GM21526 (cell line): ENCODE measurements at regions not wholly inside any gene's neighbourhood (a gene's known extent, or its start where the extent isn't known, plus 50 kb on each side); places are given as distances from the start of the nearest gene placed in this dataset.

Source experiments
- ATAC-seq: cut with Tn5 transposase; IDR thresholded peaks from one replicate; pipeline ENCODE4 v1.9.1; 2021; ENCODE audit warnings: moderate library complexity; ENCODE audit not compliant: unreplicated experiment, low FRiP score

DNA sequence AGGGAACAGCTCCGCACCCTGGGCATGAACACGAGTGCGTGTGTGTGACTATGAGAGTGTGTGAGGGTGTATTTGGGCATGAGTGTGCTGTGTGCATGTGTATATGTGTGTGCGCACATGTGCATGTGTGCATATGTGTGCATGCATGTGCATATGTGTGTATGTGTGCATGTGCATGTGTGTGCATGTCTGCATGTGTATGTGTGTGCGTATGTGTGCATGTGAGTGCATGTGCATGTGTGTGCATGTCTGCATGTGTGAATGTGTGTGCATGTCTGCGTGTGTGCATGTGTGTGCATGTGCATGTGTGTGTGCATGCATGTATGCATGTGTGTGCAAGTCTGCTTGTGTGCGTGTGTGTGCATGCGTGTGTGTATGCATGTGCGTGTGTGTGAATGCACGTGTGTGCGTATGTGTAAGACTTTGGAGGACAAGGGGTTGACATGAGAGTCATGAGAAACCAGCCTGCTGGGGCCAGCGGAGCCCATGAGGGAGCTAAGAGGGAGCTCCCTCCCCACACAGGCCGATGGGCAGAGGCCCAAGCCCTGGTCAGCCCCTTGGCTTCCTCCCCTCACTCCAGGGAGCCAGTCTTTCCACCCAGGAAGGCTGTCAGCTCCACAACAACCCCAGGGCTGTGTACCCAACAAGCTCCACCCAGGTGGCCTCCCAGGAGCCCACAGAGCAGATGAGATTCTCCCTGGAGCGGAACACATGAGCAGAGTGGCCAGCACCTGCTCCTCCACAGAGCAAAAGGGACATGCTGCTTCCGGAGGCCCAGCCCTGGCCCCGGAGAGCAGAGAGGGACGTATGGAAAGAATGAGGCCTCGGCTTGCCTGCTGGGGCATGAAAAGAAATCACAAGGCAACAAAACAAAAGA is 142.5 kb upstream of the PPP2R2D start:
- no peak for ATAC-seq

DNA sequence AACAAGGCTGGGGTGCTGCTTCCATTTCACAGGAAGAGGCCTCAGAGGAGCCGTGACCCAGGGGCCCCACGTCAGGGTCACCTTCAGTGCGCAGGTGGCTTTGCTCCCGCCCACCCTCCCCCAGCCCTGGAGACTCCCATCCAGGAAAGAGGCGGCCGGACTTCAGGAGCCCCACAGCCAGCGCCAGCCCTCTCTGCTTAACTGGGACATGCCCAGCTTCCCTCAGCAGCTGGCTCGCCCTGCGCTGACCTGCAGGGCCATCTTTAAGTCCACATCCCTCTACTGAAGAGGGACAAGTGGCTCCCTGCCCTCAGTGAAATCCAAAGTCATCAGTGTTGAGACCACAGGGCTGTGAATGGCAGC is 141.9 kb upstream of the PPP2R2D start:
- no peak for ATAC-seq

DNA sequence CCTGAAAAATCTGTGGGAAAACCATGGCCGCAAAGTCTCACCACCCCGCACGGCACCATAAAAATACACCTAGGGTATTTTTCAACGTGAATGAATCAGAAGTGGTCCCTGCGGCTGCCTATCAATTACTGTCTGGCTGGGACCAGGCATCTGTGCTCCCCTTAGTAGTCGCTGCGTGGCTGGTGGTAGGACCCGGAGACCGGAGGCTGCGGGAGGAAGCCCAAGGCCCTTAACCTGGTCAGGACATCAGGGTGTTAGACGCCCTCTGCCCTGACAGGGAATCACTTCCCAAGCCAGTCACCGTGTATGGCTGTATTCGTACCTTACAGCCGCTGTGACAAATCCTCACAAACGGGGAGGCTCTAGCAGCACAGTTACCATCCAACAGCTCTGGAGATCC is 141.5 kb upstream of the PPP2R2D start:
- no peak for ATAC-seq

DNA sequence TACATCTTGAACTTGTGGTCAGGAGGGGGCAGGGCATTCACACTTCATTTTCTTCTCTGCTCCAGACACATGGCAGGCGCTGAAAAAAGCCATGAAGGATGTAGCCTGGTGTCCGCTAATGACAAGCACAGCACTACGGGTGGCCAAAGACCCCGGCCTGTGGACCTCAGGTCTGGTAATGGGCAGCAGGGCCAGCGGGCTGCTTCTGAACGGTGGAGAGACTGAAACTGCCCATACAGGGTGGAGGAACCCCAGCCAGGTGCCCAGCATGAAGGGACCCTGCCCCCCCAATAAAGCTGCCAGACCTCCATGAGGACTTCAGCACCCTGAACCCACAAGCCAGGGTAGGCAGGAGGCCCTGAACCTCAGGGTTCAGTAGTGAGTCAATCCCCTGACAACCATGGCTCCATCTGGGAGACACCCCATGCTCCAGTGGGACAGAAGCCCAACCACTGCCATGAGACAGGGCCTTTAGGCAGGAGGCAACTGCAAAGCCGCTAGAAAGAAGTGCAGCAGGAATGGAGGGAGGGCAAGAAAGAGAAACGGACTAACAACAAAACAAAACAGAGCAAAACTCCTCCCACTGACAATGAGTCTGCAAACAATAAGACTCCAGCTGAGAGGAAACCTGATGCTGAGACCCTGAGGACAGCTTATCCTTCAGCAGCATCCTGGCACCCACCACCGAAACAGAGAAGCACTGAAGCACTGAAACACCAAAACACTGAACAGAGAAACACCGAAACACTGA is 140.2 kb upstream of the PPP2R2D start:
- ATAC-seq = no peak

DNA sequence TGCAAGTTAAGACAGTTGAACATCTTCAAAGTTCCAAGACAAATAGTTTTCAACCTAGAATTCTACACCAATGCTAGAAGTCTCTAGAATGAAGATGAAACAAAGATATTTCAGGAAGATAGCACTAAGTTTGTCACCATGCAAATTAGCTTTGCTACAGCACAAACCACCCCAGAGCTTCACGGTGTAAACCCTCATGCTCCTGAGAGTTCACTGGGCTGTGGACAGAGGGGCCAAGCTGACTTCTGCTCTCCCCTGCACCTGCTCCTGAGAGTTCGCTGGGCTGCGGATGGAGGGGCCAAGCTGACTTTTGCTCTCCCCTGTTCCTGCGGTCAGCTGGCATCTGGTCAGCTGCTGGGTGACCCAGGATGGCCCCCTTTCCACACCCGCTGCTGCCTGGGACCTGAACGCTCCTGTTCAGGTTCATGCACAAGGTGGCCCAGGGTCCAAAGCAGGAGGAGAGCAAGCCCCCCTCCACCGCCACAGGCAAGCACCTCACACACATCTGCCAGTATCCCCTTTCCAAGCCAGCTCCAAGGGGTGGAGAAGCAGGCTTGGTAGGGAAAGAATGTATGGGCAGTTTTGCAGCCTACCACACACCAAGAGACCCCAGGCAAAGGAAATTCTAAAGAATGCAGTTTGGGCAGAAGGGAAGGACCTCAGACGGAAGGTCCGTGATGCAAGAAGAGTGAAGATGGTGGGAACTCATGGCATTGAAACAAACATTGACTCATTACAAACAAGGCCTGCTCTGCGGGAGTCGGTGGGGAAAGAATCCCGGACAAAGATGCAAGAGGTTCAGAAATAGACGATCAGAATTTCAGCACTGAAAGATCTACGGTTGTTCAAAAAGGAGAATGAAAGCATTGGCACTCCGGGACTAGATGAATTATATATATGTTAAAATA is 137.8 kb upstream of the PPP2R2D start:
- ATAC-seq = no peak

DNA sequence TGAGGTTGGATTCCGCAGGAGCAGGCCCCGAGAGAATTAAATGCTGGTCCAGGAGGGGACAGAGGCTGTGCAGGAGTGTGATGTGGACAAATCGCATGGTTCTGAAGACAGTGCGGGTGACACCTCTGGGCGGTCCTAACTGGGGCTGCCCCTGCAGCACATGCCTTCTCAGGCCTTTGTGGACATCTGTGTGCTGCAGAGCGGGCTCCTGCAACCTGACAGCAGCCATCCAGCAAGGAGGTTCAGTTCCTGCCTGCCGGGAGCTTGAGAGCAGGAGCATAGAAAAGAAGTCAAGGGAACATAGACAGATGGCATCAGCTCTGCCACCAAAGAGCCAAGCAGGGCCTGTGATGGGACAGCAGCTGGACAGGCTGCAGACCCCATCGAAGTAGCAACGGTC is 135.9 kb upstream of the PPP2R2D start:
- ATAC-seq = no peak

DNA sequence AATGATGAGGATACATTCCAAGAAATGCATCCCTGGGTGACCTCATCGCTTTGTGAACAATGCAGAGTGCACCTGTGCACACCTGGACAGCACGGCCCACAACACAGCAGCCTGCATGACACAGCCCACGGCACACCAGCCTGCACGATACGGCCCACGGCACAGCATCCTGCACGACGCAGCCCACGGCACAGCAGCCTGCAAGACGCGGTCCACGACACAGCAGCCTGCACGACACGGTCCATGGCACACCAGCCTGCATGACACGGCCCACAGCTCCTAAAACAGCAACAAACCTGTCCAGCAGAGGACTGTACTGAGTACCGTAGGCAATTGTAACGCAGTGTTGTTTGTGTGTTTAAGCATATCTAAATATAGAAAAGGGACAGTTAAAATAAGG is 134.7 kb upstream of the PPP2R2D start:
- no peak for ATAC-seq

DNA sequence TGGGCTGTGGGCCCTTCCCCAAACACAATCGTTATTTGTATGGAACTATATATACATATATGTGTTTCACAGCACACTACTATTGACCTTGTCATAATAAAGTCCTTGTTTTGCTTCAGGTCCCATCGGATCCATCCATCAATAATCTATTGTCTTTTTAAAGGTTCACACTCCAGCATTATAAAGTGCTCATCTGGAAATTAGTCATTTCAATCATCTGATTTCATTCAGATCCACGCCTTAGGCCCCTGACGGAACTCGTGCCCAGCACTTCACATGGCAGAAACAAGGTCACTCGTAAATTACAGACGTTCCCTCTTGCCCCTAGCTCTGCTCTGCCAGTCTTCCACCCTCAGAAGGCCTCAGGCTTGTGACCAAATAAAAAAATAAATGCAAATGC is 133.1 kb upstream of the PPP2R2D start:
- no peak for ATAC-seq

DNA sequence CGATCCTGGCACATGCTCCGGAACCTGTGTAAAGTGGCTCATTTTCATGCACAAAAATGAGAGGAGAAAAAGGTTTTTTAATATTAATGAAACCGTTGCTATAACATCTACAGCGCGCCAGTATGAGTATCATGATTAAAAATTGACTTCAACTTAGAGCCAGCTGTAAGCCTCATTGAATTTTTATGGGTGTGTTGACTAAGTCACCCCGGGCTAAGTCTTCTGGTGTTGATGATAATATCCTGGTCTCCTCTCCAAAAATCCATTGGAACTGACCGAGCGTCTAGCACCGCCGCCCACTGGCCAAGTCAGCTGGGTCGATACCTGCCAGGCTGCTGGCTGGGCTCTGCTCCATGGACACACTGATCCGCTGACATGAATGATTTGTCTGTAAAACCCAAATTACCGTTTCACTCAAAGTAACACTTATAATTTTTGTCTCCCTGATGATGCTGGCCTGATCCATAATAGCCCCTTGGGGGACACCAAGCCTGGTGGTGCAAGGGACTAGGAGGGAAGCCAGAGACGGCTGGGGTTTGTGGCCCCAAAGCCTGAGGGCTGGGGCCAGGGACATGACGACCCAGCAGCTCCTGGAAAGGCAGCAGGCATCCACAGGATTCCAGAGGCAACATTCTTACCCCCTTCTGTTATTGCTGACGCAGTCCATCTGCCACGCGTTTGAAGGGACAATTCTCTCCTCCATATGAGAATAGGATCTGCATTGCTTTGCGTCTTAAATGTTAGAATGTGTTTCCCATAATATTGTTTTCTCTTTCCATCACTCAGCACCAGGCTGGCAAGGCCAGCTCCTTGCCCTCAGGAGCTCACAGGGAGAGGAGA is 131.0 kb upstream of the PPP2R2D start:
- ATAC-seq = no peak

DNA sequence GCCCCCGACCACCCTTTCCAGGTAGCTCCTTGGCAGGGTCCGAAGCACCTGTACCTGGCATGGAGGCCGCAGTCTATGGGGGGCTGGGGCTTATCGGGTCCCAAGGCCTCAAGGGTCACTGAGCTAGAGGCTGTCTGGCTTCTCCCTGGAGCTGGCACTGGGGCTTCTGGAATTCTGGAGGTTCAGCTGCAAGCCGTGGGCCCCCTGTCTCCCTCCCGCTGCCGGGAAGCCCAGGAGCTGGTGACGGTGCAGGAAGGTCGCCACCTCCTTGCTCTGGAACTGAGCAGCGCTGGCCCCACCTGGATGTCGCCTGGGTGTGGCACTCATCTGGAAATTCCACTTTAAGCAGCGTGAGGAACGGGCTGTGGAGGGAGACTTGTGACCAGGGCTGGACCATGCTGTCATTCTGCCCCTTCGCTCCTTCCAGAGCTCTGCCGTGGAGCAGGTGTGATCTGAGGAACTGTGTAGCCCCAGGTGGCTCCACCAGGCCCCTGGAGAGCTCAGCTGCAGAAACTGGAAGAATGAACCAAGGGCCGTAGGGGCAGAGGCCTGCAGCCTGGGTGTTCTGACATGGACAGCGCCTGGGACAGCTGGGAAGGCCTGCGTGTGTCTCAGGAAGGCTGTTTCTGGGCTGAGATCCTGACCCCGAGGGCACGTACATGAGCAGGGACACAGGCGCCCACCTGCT is 129.7 kb upstream of the PPP2R2D start:
- no peak for ATAC-seq

DNA sequence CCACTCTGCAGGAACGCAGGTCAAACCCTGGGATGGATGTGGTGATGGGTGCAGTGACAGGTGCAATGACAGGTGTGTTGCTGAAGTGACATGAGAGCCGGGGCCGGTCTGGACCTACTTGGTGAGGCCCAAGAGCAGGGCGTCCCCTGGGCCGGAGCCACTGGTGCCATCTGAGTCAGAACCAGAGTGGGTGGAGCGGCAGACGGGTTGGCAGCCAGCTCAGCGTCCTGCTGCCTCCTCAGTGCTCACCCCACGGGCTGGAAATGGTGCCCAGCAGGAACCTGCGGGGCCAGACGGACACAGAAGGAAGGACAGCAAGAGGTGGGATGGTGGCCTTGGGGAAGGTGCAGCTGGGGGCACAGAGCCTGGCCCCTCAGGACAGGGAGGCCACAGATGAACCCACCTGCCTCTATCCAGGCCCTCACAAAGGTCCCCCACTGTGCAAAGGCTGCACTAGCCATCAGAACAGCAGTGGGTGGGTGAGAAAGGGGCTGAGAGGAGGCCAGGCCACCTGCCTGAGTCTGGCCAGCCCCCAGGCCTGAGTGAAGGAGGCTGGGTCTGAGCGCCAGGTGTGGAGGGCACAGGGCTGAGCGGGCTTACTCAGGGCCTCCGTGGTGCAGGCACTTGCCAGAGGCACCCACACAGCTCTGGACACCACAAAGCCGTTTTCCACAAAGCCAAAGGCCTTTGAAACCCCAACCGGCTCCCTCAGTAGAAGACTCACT is 129.0 kb upstream of the PPP2R2D start:
- no peak for ATAC-seq

DNA sequence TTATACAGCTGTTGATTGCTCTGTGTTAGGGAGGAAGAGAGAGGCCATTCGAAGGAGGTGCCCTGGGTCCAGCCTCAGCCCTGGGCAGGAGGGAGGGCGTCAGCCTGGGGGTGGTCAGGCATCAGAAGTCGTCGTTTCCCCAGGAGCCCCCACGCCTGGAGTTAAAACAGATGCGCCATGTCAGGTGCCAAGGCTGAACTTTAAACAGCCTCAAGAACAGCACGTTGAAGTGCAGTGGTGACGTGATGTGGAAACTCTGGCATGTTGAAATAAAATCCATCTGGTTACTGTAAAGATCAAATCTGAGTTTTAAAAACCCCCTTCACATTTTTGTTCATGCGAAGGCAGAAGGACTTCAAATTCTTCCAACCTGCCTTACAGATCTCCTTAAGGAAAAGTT is 128.4 kb upstream of the PPP2R2D start:
- ATAC-seq = no peak

DNA sequence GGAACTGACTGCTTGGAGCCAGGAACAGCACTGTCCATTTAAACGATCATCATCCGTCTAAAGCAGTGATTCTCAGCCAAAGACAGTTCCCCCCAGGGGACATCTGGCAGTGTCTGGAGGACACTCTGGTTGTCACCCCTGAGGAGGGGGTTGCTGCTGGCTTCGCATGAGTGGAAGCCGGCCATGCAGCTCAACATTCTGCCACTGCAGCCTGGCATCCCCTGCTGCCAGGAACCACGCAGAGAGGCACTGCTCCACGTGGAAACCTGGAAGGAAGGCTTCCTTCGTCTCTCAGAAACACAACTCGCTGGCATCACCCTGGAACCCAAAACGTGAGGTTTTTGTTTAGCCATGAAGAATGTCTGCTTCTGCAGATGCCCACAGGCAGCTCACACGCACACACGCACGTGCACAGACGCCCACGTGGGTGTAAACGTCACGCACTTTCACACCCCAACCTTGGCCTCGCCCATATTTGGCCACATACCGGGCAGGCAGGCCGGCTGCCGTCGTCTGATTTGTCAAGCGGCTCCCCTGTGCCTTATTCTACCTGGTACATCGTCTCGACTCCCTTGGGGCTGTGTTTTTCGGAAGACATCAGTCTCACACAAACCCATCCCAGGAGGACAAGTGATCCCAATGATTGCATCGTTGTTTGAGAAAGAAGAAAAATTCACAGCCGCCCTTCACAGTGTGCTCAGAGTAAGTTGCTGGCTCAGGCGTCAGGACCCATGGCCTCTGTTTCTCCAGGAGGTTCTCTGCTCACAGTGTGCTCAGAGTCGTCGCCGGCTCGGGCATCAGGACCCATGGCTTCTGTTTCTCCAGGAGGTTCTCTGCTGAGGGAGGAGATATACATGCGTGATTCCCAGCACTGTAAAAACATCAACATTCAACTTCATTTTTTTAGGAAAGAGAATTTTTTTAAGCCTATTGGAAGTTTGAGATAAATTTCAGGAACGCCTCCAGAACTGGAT is 127.2 kb upstream of the PPP2R2D start:
- ATAC-seq = no peak

DNA sequence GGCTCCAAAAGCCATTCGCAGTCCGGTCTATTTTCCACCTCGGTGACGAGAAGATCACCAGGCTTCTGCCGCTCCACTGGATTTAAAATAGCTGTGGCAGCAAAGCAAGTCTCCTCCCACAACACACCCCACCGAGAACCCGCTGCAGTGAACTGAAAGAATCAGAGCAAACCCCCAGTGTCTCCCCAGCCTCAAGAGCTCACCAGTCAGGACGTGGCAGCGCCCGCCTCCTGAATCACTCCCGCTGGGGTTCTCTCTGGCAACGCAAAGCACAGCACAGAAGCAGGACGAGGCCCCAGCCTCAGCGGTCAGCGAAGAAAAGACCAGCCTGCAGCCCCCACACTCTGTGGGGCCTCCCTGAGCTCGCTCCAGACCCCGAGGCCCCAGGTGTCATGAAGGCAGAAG is 126.1 kb upstream of the PPP2R2D start:
- ATAC-seq = no peak

DNA sequence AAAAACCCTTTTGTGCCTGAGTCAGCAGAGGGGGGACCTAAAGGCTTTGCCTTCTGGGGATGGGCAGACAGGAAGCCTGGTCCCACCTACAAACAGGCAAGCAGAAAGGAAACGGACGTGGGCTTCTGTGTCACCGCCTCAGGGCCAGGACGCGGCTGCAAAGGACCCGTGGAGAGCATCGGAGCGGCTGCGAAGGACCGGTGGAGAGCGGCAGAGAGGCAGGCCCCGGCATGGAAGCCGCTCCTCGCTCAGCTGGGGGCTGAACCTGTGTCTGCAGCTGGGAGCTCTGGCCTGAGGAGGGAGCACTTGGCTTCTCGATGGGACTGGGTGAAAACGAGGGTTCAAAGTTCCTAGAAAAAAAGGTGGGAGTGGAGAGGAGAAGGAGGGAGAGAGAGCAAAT is 125.4 kb upstream of the PPP2R2D start:
- no peak for ATAC-seq

DNA sequence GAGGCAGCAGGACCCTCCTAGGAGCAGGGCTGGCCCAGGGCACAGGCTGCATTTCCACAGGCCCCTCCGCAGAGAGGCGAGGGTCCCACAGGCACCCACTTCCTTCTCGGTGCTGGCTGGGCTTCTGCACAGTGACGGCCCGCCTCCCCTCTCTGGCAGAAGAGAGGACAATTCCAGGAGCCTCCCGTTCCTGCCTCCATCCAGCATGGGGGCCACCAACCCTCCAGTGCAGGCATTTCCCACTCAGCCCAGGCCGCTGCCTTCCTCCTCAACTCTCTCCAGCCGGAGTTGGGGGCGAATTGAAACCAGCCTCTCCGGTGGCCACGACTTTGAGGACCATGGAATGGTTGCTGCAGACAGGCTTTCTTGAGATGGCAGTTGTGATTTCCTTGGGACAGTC is 125.0 kb upstream of the PPP2R2D start:
- ATAC-seq = no peak

DNA sequence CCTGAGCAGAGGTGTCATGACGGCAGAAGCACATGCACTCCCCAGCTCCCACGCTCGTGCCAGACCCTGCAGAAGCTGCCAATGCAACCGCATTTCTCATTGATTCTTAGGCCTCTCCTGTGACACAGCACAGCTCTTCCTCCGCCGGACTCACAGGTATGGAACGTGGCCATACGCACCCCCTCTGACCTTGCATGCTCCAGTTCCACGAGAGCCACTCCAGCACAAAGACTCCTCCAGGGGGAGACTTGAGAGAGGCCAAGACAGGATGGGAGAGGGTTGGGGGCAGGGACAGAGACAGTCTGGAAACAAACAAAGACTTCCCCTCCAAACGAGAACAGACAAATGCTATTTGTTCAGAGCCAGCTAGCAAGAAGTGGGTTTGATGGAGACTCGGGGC is 124.3 kb upstream of the PPP2R2D start:
- no peak for ATAC-seq

DNA sequence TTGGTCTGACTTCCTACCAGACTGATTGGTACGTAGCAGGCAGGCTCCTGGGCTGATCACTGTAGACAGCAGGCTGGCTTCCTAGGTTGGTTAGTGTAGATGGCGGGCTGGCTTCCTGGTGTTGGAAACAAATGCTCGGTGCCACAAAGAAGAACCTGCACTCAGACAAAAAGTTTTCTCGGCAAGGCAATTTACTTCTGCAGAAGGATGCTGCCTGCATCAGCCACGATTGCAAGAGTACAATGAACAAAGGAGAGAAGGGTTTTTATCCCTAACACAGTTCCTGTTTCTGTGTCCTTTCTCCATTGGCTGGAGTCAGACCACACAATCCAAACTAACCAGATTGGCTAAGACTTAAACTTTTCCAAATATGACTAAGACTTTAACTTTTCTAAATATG is 123.6 kb upstream of the PPP2R2D start:
- no peak for ATAC-seq
